GM18508 (cell line): ENCODE measurements at regions not wholly inside any gene's neighbourhood (a gene's known extent, or its start where the extent isn't known, plus 50 kb on each side); places are given as distances from the start of the nearest gene placed in this dataset.

Source experiments
- ATAC-seq: cut with Tn5 transposase; IDR thresholded peaks from one replicate; pipeline ENCODE4 v1.9.1; 2021; ENCODE audit warnings: moderate number of reproducible peaks; ENCODE audit not compliant: insufficient read depth, unreplicated experiment

DNA sequence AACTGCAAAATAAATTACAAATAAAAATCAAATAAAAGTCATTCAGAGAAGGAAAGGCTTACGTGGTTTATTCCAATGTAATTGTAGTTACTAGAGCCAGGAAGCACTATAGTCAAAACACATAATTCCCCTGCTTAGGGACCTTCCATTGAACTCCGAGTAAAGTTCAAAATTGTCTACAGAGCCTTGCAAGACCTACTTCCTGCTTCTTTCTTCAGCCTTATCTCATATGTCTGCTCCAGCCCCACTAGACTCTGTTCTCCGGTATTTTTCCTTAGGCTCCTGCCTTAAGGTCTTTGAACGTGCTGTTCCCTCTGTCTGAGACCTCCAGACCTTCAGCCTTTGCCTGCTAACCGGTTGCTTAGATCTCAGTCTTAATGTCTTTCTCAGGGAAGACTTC, 104.3 kb downstream of the ARL6IP6 start:
- no peak for ATAC-seq

DNA sequence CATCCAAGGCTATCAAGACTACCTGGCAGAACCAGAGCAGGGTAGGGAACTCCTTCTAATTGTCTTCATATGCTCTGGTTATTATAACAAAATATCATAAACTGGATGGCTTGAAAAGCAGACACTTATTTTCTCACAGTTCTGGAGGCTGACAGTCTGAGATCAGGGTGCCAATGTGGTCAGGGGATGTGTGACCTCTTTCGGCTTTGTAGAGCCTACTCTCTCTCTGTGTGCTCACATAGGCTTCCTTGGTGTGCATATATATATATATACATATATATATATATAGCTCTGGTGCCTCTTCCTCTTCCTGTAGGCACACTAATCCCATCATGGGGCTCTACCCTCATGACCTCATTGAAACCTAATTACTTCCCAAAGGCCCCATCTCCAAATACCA, 101.6 kb downstream of the ARL6IP6 start:
- no peak for ATAC-seq

DNA sequence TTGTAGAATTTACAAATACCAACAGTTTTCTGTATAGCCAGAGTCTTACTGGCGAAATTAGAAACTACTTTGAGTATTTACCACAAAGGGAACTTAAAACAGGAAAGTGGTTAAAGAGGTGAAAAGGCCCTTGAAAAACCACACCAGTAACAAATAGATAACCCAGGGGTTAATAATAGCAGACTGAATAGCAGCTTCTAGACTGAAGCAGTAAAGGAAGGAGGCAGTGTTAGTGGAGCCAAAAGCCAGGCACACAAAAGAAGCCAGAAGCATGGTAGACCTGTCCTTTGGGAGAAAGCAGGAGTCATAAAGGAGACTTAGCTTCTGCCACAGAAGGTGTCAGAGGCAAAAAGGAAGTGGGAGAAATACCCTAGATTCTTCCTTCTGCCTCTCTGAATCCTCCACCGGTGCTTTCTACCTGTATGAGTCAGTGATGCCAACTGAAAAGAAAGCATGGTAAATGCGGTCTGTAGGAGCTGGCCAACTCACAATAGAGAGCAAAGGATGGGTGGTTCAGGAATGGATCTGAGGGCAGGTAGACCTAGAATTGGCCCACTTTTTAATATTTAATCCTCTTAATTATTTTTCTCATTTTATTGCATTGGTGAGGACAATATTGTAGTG, 97.3 kb downstream of the ARL6IP6 start:
- ATAC-seq = no peak

DNA sequence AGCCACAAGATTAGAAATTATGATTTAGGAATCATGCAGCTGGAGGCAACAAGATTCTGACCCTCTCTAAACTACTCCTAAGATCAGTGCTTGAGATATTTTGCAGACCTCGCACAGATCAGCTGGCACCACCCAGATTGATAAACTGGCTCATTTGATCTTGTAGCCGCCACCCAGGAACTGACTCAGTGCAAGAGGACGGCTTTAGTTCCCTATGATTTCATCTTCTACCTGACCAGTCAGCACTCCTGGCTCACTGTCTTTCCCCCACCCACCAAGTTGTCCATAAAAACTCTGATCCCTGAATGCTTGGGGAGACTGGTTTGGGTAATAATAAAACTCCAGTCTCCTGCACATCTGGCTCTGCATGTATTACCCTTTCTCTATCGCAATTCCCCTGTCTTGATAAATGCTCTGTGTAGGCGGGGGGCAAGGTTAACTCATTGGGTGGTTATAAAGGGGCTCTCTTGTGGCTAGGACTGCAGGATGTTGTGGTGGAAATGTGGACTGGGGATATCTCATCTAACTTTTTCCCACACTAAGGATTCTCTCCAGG, 96.1 kb downstream of the ARL6IP6 start:
- no peak for ATAC-seq

DNA sequence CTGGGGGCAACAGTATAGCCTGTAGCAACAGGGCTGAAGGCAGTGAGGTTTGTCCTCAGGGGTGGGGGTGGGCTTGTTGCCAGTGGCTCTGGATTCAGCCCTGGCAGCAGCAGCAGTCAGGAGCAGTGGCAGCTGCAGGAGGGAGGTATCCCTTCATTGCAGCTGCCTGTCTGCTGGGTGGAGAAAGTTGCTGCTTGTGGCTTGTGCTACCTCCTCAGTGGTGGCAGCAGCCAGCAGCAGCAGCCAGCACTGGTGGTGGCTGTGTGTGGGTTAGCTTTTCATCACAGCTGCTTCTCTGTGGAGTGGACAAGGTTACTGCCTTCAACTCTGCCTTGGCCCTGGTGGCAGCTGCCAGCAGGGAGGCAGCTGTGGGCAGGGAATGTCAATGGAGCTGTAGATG, 94.9 kb downstream of the ARL6IP6 start:
- ATAC-seq = no peak
